Activated B cell treated with CpG ODN at 0.5 μM for 24 hours (primary cell): ENCODE measurements at regions not wholly inside any gene's neighbourhood (a gene's known extent, or its start where the extent isn't known, plus 50 kb on each side); places are given as distances from the start of the nearest gene placed in this dataset.

Experiments
- ATAC-seq: fragments of 200-7000 bp; cut with Tn5 transposase; one replicate; pipeline ENCODE4 v1.10.0; 2021; ENCODE audit warnings: low read depth, mild to moderate bottlenecking, moderate library complexity
- CTCF ChIA-PET: fragments of 350-600 bp; sonication (Branson Sonifier 250); formaldehyde crosslinking; loops from one replicate; lab custom pipeline; 2021; ENCODE audit warnings: antibody characterized with exemption; lab: Charles Lee
- POLR2A ChIA-PET: fragments of 350-600 bp; sonication (Branson Sonifier 250); formaldehyde crosslinking; loops from one replicate; lab custom pipeline; 2021; ENCODE audit warnings: antibody characterized with exemption; lab: Charles Lee
- DNase-seq: peaks from one replicate; pipeline ENCODE4 v3.0.0; 2022
- H3K27ac Mint-ChIP-seq: one replicate; pipeline ENCODE4 v1.8.0; 2020; ENCODE audit warnings: mixed read lengths
- H3K27me3 Mint-ChIP-seq: one replicate; pipeline ENCODE4 v1.8.0; 2021; ENCODE audit warnings: mixed read lengths
- H3K36me3 Mint-ChIP-seq: one replicate; pipeline ENCODE4 v1.8.0; 2021; ENCODE audit warnings: low read depth, mixed read lengths
- H3K4me1 Mint-ChIP-seq: one replicate; pipeline ENCODE4 v1.8.0; 2021; ENCODE audit warnings: mixed read lengths
- H3K4me3 Mint-ChIP-seq: one replicate; pipeline ENCODE4 v1.8.0; 2020; ENCODE audit warnings: mild to moderate bottlenecking, mixed read lengths
- H3K9me3 Mint-ChIP-seq: one replicate; pipeline ENCODE4 v1.8.0; 2020; ENCODE audit warnings: mixed read lengths
- CTCF ChIP-seq: fragments of 200-600 bp; IDR thresholded peaks from one replicate; pipeline ENCODE4 v1.8.0; 2022; ENCODE audit warnings: antibody characterized with exemption, mild to moderate bottlenecking
- intact Hi-C: fragments of 100-400 bp; cut with micrococcal nuclease; formaldehyde crosslinking; loops from one replicate; pipeline ENCODE4 v1.15.1; 2024

- H3K9me3 Mint-ChIP-seq, result no peaks in the 10 kb centered on the region
- no peaks in the 10 kb centered on the region for H3K36me3 Mint-ChIP-seq
- POLR2A ChIA-PET, result no interaction called here
- intact Hi-C loops, result no loop called here
- H3K27me3 Mint-ChIP-seq, result no peaks in the 10 kb centered on the region
- CTCF ChIA-PET, result no interaction called here
- no peaks in the 10 kb centered on the region for H3K4me1 Mint-ChIP-seq
- no peak overlapping the region for H3K27ac Mint-ChIP-seq
- H3K4me3 Mint-ChIP-seq, result no peak overlapping the region
- TF ChIP-seq CTCF, result no peak
- ATAC-seq (no peak), DNase-seq (no peak)
Observed at GRCh38 chr9:75432888-75433287, 344.6 kb downstream of the OSTF1 start.

GRCh38 chr9:75438716-75439115, 350.4 kb downstream of the OSTF1 start:
- Mint-ChIP-seq H3K27me3 (no peaks in the 10 kb centered on the region), H3K36me3 (no peaks in the 10 kb centered on the region), H3K4me3 (no peak overlapping the region), H3K27ac (no peak overlapping the region), H3K4me1 (no peaks in the 10 kb centered on the region), H3K9me3 (no peaks in the 10 kb centered on the region)
- intact Hi-C loops, result no loop called here
- no peak for TF ChIP-seq CTCF
- no peak for DNase-seq
- CTCF ChIA-PET, result no interaction called here
- POLR2A ChIA-PET, result no interaction called here
- no peak for ATAC-seq

GRCh38 chr9:75440914-75441313, 352.6 kb downstream of the OSTF1 start:
- intact Hi-C loops, result no loop called here
- ChIA-PET POLR2A (no interaction called here), CTCF (no interaction called here)
- Mint-ChIP-seq H3K27ac (no peak overlapping the region), H3K27me3 (no peaks in the 10 kb centered on the region), H3K4me3 (no peak overlapping the region), H3K4me1 (no peaks in the 10 kb centered on the region), H3K36me3 (no peaks in the 10 kb centered on the region), H3K9me3 (no peaks in the 10 kb centered on the region)
- DNase-seq (no peak), ATAC-seq (no peak)
- TF ChIP-seq CTCF, result no peak

- H3K27me3 Mint-ChIP-seq, result no peaks in the 10 kb centered on the region
- no peak overlapping the region for H3K27ac Mint-ChIP-seq
- no peak for TF ChIP-seq CTCF
- H3K36me3 Mint-ChIP-seq, result no peaks in the 10 kb centered on the region
- no peaks in the 10 kb centered on the region for H3K4me1 Mint-ChIP-seq
- DNase-seq (no peak), ATAC-seq (no peak)
- intact Hi-C loops, result no loop called here
- H3K9me3 Mint-ChIP-seq, result no peaks in the 10 kb centered on the region
- CTCF ChIA-PET, result no interaction called here
- H3K4me3 Mint-ChIP-seq, result no peak overlapping the region
- POLR2A ChIA-PET, result no interaction called here
Observed at GRCh38 chr9:75445144-75445543, 356.8 kb downstream of the OSTF1 start.

GRCh38 chr9:75447281-75447680, 359.0 kb downstream of the OSTF1 start:
- no peak for TF ChIP-seq CTCF
- Mint-ChIP-seq H3K9me3 (no peaks in the 10 kb centered on the region), H3K4me1 (no peaks in the 10 kb centered on the region), H3K36me3 (no peaks in the 10 kb centered on the region), H3K27ac (no peak overlapping the region), H3K4me3 (no peak overlapping the region), H3K27me3 (peaks cover 4% of the 10 kb centered on the region)
- DNase-seq, result no peak
- no peak for ATAC-seq
- CTCF ChIA-PET, result no interaction called here
- POLR2A ChIA-PET, result no interaction called here
- intact Hi-C loops, result no loop called here
